IMR-90 (cell line): ENCODE measurements at regions not wholly inside any gene's neighbourhood (a gene's known extent, or its start where the extent isn't known, plus 50 kb on each side); places are given as distances from the start of the nearest gene placed in this dataset.

Experiments
- ATAC-seq: fragments of 200-7000 bp; cut with Tn5 transposase; 2 replicates; pipeline ENCODE4 v1.9.1; 2020; ENCODE audit warnings: low read depth, mild to moderate bottlenecking, moderate library complexity
- BruUV-seq: library from RNA; stranded (reverse); fragments of 400-500 nt; replicated peaks from 2 replicates; lab custom pipeline; 2021; lab: Mats Ljungman, UMichigan
- CTCF ChIA-PET: fragments of 300-600 bp; formaldehyde crosslinking; extraction: SDS; loops from one replicate; lab custom pipeline; 2021; ENCODE audit warnings: antibody characterized with exemption; lab: Yijun Ruan, JAX
- POLR2A ChIA-PET: fragments of 300-600 bp; sonication (Branson Sonifier 250); formaldehyde crosslinking; loops from one replicate; lab custom pipeline; 2022; ENCODE audit warnings: antibody characterized with exemption; ENCODE audit not compliant: unreplicated experiment; lab: Charles Lee
- DNase-seq: peaks from one replicate; pipeline ENCODE4 v3.0.0; 2013
- H2AFZ ChIP-seq: replicated peaks from 2 replicates; pipeline ENCODE3; 2013; ENCODE audit warnings: low read length, mild to moderate bottlenecking; ENCODE audit not compliant: poor library complexity
- H2AK5ac ChIP-seq: 2 replicates; pipeline ENCODE4 v1.6.1; 2013; ENCODE audit warnings: low read depth, low read length, inconsistent platforms
- H2AK9ac ChIP-seq: replicated peaks from 2 replicates; pipeline ENCODE3; 2013; ENCODE audit warnings: mild to moderate bottlenecking, low read depth, low read length, moderate library complexity; ENCODE audit not compliant: poor library complexity
- H2BK120ac ChIP-seq: 2 replicates; pipeline ENCODE4 v1.6.1; 2013; ENCODE audit warnings: low read depth, low read length, inconsistent platforms
- H2BK15ac ChIP-seq: 3 replicates; pipeline ENCODE4 v1.6.1; 2013; ENCODE audit warnings: low read depth, low read length, inconsistent platforms
- H2BK20ac ChIP-seq: 2 replicates; pipeline ENCODE4 v1.6.1; 2013; ENCODE audit warnings: low read depth, mild to moderate bottlenecking, inconsistent platforms, low read length, moderate library complexity
- H2BK5ac ChIP-seq: 2 replicates; pipeline ENCODE4 v1.6.1; 2013; ENCODE audit warnings: mild to moderate bottlenecking, low read depth, low read length, inconsistent platforms; ENCODE audit not compliant: poor library complexity, severe bottlenecking
- H3K14ac ChIP-seq: replicated peaks from 2 replicates; pipeline ENCODE4 v1.6.1; 2013; ENCODE audit warnings: low read depth, low read length, inconsistent platforms
- H3K18ac ChIP-seq: 2 replicates; pipeline ENCODE4 v1.6.1; 2013; ENCODE audit warnings: low read depth, low read length, control low read depth
- H3K23ac ChIP-seq: 2 replicates; pipeline ENCODE4 v1.6.1; 2013; ENCODE audit warnings: low read depth, low read length, inconsistent platforms
- H3K27ac ChIP-seq: 2 replicates; pipeline ENCODE4 v1.5.1; 2013; ENCODE audit warnings: mild to moderate bottlenecking, control low read depth, low read length; ENCODE audit not compliant: insufficient read depth
- H3K27me3 ChIP-seq: 2 replicates; pipeline ENCODE4 v1.6.1; 2013; ENCODE audit warnings: low read length; ENCODE audit not compliant: control insufficient read depth, insufficient read depth
- H3K36me3 ChIP-seq: 2 replicates; pipeline ENCODE4 v1.6.1; 2013; ENCODE audit warnings: low read length, mixed read lengths; ENCODE audit not compliant: control insufficient read depth, insufficient read depth
- H3K4ac ChIP-seq: 2 replicates; pipeline ENCODE4 v1.6.1; 2013; ENCODE audit warnings: low read depth, low read length, inconsistent platforms
- H3K4me1 ChIP-seq: 2 replicates; pipeline ENCODE4 v1.6.1; 2013; ENCODE audit warnings: low read length, mixed read lengths; ENCODE audit not compliant: control insufficient read depth, insufficient read depth
- H3K4me2 ChIP-seq: 2 replicates; pipeline ENCODE4 v1.6.1; 2013; ENCODE audit warnings: low read depth, mild to moderate bottlenecking, control low read depth, low read length, moderate library complexity
- H3K4me3 ChIP-seq: 2 replicates; pipeline ENCODE4 v1.5.1; 2013; ENCODE audit warnings: low read depth, mild to moderate bottlenecking, control low read depth, low read length, moderate library complexity; ENCODE audit not compliant: insufficient read depth
- H3K56ac ChIP-seq: 2 replicates; pipeline ENCODE4 v1.6.1; 2013; ENCODE audit warnings: low read length, inconsistent platforms; ENCODE audit not compliant: insufficient read depth; ENCODE audit errors: extremely low read depth
- H3K79me1 ChIP-seq, 2 experiments: 2 replicates each; pipeline ENCODE4 v1.6.1; 2013; ENCODE audit warnings: low read length in 2 of 2, inconsistent platforms in 1 of 2, low read depth in 1 of 2
- H3K9ac ChIP-seq: 2 replicates; pipeline ENCODE4 v1.6.1; 2013; ENCODE audit warnings: low read depth, low read length, control low read depth
- H3K9me1 ChIP-seq: 2 replicates; pipeline ENCODE4 v1.6.1; 2013; ENCODE audit warnings: low read length, inconsistent platforms; ENCODE audit not compliant: insufficient read depth
- H3K9me3 ChIP-seq: 2 replicates; pipeline ENCODE4 v1.6.1; 2013; ENCODE audit warnings: low read length; ENCODE audit not compliant: control insufficient read depth, insufficient read depth
- H4K20me1 ChIP-seq: 2 replicates; pipeline ENCODE4 v1.6.1; 2013; ENCODE audit warnings: low read length, inconsistent platforms; ENCODE audit not compliant: insufficient read depth
- H4K5ac ChIP-seq: 2 replicates; pipeline ENCODE4 v1.6.1; 2013; ENCODE audit warnings: mild to moderate bottlenecking, low read depth, low read length, control low read depth
- H4K8ac ChIP-seq, 2 experiments: 2 replicates each; pipeline ENCODE4 v1.6.1; 2013; ENCODE audit warnings: low read depth in 2 of 2, low read length in 2 of 2, control low read depth in 1 of 2, inconsistent platforms in 1 of 2
- H4K91ac ChIP-seq: 2 replicates; pipeline ENCODE4 v1.6.1; 2013; ENCODE audit warnings: low read depth, low read length, inconsistent platforms; ENCODE audit not compliant: insufficient read depth
- BHLHE40 ChIP-seq: fragments of 150-350 bp; IDR thresholded peaks from 2 replicates; pipeline ENCODE4 v1.6.1; 2016; ENCODE audit warnings: mild to moderate bottlenecking, low read depth, low read length
- CEBPB ChIP-seq: IDR thresholded peaks from 2 replicates; pipeline ENCODE4 v1.6.1; 2012; ENCODE audit warnings: low read depth, low read length, improper control_type of control experiment
- CHD1 ChIP-seq: IDR thresholded peaks from 2 replicates; pipeline ENCODE4 v1.6.1; 2012; ENCODE audit warnings: low read depth, low read length, improper control_type of control experiment
- FOS ChIP-seq: fragments of 150-350 bp; IDR thresholded peaks from 2 replicates; pipeline ENCODE4 v1.6.1; 2016; ENCODE audit warnings: low read depth, low read length
- MAFK ChIP-seq: IDR thresholded peaks from 2 replicates; pipeline ENCODE4 v1.6.1; 2012; ENCODE audit warnings: low read depth, low read length, improper control_type of control experiment
- MAZ ChIP-seq: IDR thresholded peaks from 2 replicates; pipeline ENCODE4 v1.6.1; 2012; ENCODE audit warnings: low read depth, mild to moderate bottlenecking, low read length, improper control_type of control experiment, moderate library complexity, borderline replicate concordance
- MXI1 ChIP-seq: IDR thresholded peaks from 2 replicates; pipeline ENCODE4 v1.6.1; 2012; ENCODE audit warnings: low read depth, mild to moderate bottlenecking, low read length, moderate library complexity, borderline replicate concordance
- NFE2L2 ChIP-seq: fragments of 150-350 bp; IDR thresholded peaks from 2 replicates; pipeline ENCODE4 v1.6.1; 2016; ENCODE audit warnings: low read depth, mild to moderate bottlenecking, low read length
- POLR2A ChIP-seq: IDR thresholded peaks from 2 replicates; pipeline ENCODE4 v1.6.1; 2012; ENCODE audit warnings: mild to moderate bottlenecking, low read depth, low read length
- RAD21 ChIP-seq: IDR thresholded peaks from 2 replicates; pipeline ENCODE4 v1.6.1; 2012; ENCODE audit warnings: low read length, improper control_type of control experiment
- RCOR1 ChIP-seq: IDR thresholded peaks from 2 replicates; pipeline ENCODE4 v1.6.1; 2012; ENCODE audit warnings: mild to moderate bottlenecking, low read length, improper control_type of control experiment; ENCODE audit not compliant: insufficient replicate concordance
- RFX5 ChIP-seq: IDR thresholded peaks from 2 replicates; pipeline ENCODE4 v1.8.0; 2012; ENCODE audit warnings: low read depth, mild to moderate bottlenecking, low read length, moderate library complexity
- WGBS, 2 experiments: methylation state at CpG; one replicate each; pipeline versions ENCODE4 v1.1.5 to v1.1.7; 2013; ENCODE audit warnings: missing lambda C conversion rate in 2 of 2; ENCODE audit not compliant: insufficient read length in 1 of 2; ENCODE audit errors: extremely low coverage in 2 of 2; 5-methylcytosine and 5-hydroxymethylcytosine counted together
- dilution Hi-C: fragments of 300-500 bp; cut with HindIII; formaldehyde crosslinking; loops from one replicate; pipeline ENCODE4 v1.14.3; 2018; ENCODE audit warnings: low sequenced_read_pairs; ENCODE audit not compliant: unreplicated experiment
- in situ Hi-C: fragments of 300-500 bp; cut with MboI; formaldehyde crosslinking; loops from 3 replicates; pipeline ENCODE4 v1.14.3; 2019; ENCODE audit warnings: low sequenced_read_pairs, inconsistent platforms, mixed read lengths
- intact Hi-C: fragments of 100-400 bp; cut with micrococcal nuclease; formaldehyde crosslinking; loops from 2 replicates; pipeline ENCODE4 v1.10.0; 2022
- TF ChIP-seq, protein P1 (sequence below): conservative IDR thresholded peaks from 2 replicates; pipeline ENCODE4 v1.5.1; 2012; ENCODE audit warnings: mild to moderate bottlenecking, low read depth, low read length, improper control_type of control experiment
- TF ChIP-seq, protein P2 (sequence below): fragments of 150-350 bp; IDR thresholded peaks from 2 replicates; pipeline ENCODE4 v1.6.1; 2016; ENCODE audit warnings: low read depth, mild to moderate bottlenecking, low read length, moderate library complexity, borderline replicate concordance
- TF ChIP-seq, protein P3 (sequence below): fragments of 150-350 bp; IDR thresholded peaks from 2 replicates; pipeline ENCODE4 v1.6.1; 2017; ENCODE audit warnings: mild to moderate bottlenecking, antibody characterized with exemption, low read length, low read depth

DNA sequence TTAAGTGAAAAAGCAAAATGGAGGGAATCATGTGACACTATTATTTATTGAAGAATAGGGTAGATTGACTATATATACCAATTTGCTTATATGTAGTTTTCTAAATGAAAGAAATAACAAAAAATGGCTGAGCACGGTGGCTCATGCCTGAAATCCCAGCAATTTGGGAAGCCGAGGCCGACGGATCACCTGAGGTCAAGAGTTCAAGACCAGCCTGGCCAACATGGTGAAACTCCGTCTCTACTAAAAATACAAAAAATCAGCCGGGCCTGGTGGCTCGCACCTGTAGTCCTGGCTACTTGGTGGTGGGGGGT is 59.3 kb upstream of the MYCN start:
- BruUV-seq, result no TSS peak
- CTCF ChIA-PET, result no interaction called here

More for the DNA sequence above, 59.3 kb upstream of the MYCN start:
- Histone ChIP-seq H3K4ac (no peak overlapping the region), H2BK20ac (no peak overlapping the region), H3K9me3 (peaks cover 10% of the 10 kb centered on the region), H2BK15ac (no peak overlapping the region), H3K4me3 (no peak overlapping the region), H3K4me1 (no peaks in the 10 kb centered on the region), H2AK9ac (no peak overlapping the region), H2AK5ac (no peak overlapping the region), H3K56ac (no peak overlapping the region), H3K9ac (no peak overlapping the region), H3K14ac (no peak overlapping the region), H4K5ac (no peak overlapping the region), H4K8ac (no peak overlapping the region), H3K4me2 (no peak overlapping the region), H4K91ac (no peak overlapping the region), H3K27ac (no peak overlapping the region), H3K18ac (no peak overlapping the region), H2AFZ (no peak overlapping the region), H3K36me3 (no peaks in the 10 kb centered on the region), H3K27me3 (no peaks in the 10 kb centered on the region), H3K23ac (no peak overlapping the region), H4K20me1 (no peaks in the 10 kb centered on the region), H2BK120ac (no peak overlapping the region), H3K79me1 (no peaks in the 10 kb centered on the region), H3K9me1 (no peaks in the 10 kb centered on the region), H2BK5ac (no peak overlapping the region)
- TF ChIP-seq RCOR1 (no peak), MXI1 (no peak), RFX5 (no peak), BHLHE40 (no peak), MAFK (no peak), CEBPB (no peak), CHD1 (no peak), POLR2A (no peak), RAD21 (no peak), NFE2L2 (no peak), MAZ (no peak), FOS (no peak)
- TF ChIP-seq, protein P1, sequence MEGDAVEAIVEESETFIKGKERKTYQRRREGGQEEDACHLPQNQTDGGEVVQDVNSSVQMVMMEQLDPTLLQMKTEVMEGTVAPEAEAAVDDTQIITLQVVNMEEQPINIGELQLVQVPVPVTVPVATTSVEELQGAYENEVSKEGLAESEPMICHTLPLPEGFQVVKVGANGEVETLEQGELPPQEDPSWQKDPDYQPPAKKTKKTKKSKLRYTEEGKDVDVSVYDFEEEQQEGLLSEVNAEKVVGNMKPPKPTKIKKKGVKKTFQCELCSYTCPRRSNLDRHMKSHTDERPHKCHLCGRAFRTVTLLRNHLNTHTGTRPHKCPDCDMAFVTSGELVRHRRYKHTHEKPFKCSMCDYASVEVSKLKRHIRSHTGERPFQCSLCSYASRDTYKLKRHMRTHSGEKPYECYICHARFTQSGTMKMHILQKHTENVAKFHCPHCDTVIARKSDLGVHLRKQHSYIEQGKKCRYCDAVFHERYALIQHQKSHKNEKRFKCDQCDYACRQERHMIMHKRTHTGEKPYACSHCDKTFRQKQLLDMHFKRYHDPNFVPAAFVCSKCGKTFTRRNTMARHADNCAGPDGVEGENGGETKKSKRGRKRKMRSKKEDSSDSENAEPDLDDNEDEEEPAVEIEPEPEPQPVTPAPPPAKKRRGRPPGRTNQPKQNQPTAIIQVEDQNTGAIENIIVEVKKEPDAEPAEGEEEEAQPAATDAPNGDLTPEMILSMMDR, result no peak
- TF ChIP-seq, protein P2, sequence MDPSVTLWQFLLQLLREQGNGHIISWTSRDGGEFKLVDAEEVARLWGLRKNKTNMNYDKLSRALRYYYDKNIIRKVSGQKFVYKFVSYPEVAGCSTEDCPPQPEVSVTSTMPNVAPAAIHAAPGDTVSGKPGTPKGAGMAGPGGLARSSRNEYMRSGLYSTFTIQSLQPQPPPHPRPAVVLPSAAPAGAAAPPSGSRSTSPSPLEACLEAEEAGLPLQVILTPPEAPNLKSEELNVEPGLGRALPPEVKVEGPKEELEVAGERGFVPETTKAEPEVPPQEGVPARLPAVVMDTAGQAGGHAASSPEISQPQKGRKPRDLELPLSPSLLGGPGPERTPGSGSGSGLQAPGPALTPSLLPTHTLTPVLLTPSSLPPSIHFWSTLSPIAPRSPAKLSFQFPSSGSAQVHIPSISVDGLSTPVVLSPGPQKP, result no peak
- TF ChIP-seq, protein P3, sequence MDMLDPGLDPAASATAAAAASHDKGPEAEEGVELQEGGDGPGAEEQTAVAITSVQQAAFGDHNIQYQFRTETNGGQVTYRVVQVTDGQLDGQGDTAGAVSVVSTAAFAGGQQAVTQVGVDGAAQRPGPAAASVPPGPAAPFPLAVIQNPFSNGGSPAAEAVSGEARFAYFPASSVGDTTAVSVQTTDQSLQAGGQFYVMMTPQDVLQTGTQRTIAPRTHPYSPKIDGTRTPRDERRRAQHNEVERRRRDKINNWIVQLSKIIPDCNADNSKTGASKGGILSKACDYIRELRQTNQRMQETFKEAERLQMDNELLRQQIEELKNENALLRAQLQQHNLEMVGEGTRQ, result no peak
- dilution Hi-C loops, result no loop called here
- in situ Hi-C loops, result no loop called here
- POLR2A ChIA-PET, result no interaction called here
- ATAC-seq, result no peak
- DNase-seq, result no peak
- WGBS, 2 experiments, result no CpG with 5 or more reads among the region's 7 CpGs
- intact Hi-C loops, result no loop called here
